ENCODE measurements at regions not wholly inside any gene's neighbourhood (a gene's known extent, or its start where the extent isn't known, plus 50 kb on each side); places are given as distances from the start of the nearest gene placed in this dataset.
A peak's percentile ranks its signal among the peaks of the same experiment; 100 is the strongest.
"Not testable (repeated sequence)": the region's sequence is repeated elsewhere in the genome, so short reads cannot be mapped to it uniquely, and the experiment has no call there.

DNA sequence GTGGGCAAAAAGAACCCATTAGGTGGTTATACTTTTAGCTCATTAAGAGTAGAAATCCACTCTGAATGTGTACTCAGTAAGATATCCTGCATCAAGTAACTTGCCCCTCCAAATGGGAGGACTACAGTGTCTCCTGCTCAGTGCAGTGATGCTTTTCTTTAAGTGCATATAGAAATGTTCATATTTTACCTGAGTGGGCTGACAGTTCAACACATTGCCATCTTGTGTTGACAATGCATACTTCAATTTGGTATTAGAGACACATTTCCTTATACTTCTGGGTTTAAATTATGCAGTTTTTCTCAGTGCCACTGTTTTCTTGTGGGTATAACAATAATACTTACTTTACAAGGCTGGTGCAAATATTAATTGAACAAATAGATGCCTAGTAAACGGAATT lies 318.6 kb upstream of the TMPRSS15 start:
- DNase-seq, result peak; percentile 10

DNA sequence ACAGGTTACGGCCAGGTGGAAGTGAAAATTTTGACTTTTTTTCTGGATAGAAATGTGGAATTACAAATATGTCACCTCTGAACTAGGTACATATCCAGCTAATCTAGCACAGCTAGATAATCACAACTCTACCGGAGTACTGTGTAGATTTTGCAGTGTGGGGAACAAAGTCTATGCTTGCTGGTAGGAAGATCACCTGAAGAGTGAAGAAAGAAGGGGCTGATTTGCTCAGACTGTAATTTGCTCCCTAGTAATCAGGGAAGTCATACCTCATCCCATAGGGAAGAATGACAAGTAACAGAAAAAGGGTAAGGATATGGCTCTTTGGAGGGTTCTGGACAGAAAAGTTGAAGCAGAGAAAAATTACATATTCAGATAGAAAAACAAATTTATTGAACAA lies 319.6 kb upstream of the TMPRSS15 start:
- DNase-seq, result no peak

DNA sequence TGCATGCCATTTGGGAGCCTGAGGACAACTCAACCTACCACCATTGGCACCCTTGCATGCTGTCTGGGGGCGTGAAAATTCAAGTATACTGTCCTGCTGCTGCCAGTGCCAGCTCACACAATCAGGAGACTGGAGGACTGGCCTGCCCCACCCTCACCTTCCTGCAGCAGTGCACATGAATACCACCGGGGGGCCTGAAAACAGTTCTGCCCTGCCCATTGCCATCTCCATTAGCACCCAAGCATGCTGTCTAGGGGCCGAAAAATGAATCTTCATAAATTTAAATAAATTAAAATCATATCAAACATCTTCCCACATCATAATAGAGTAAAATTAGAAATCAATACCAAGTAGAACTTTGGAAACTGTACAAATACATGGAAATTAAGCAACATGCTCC lies 322.1 kb upstream of the TMPRSS15 start:
- no peak for DNase-seq

DNA sequence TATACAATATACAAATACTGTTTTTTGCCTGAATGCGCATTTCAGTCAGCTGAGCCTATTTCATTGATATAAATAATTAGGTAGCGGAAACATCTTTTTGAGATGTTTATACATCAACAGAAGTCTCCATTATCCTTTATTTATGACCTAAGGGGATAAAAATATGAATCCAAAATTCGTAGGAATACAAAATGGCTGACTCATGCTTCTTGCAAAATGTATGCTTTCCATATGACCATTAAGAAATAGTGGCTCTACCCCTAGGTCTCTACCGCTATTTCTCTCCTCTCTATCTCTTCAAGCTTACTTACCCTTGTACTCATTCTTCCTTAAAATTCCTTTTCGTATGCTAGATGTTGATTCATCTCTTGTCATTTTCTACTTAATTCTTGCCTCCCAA lies 338.4 kb upstream of the TMPRSS15 start:
- DNase-seq, result no peak

DNA sequence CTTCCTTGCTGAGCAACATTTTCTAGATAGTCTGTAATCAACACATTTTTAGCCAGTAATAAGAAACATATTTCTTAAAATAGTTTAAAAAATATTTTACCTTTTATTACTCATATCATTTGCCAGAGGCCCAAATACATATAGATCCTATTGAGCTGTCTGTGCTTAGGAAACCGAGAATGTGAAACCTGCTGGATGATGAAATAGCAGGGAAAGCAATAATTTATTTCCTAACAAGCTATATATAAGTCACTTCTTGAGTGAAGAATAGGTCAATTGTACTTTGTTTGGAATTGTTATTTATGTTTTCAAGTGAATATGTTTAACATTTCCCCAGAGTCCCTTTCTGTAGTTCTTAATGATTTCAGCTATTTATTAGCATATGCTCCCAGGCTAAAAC lies 339.9 kb upstream of the TMPRSS15 start:
- DNase-seq, result peak; percentile 44

DNA sequence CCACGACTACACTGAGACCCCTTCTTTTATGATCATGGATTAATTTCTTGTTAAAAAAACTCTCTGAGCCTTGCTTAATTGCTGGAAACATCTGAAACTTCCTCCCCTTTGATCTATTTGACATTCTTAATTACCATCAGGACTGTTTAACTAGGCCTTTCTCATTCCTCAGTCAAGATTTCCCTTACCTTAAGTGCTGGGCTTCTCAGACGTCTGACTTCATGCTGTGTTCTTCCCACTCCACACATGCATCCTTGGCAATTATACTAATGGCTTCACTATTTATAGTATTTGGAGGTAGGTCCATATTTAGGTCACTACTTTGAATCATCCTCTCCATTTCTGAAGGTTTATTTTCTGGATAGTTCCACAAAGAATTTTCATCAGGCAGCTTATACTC lies 341.3 kb upstream of the TMPRSS15 start:
- no peak for DNase-seq

DNA sequence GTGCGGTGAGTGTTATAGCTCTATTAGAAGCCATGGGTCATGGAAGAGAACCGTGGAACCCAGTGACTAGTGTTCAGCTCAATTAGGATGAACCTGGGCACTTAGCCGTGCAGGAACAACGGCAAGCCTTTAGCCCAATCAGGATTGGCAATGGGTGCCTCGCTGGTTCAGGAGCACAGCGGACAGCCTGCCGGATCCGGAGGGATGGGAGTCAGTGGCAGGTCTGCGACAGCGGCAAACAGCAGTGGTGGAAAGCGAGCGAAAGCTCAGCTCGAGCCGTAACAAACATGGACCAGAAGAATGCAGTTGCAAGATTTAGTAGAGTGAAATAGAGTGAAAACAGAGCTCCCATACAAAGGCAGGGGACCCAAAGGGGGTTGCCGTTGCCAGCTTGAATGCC lies 349.3 kb upstream of the TMPRSS15 start:
- DNase-seq, result not testable (repeated sequence)

DNA sequence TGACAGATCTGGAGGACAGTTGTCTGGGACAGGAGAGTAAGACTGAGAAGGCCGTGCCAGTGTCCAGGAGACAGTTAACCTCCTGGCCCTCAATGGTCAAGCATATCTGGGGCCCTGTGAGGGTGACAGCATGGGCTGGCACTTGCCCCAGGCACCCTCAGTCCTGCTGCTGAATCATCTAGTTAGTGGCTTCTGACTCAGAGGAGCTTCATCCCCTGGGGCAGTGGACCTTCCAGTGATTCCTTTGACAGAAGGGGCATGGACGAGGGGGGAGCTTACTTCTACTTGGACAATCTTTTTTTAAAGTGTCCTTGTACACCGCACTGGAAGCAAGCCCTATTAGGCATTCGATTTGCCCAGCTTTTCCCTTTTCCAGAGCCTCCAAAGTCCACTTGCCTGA lies 352.7 kb upstream of the TMPRSS15 start:
- not testable (repeated sequence) for DNase-seq

DNA sequence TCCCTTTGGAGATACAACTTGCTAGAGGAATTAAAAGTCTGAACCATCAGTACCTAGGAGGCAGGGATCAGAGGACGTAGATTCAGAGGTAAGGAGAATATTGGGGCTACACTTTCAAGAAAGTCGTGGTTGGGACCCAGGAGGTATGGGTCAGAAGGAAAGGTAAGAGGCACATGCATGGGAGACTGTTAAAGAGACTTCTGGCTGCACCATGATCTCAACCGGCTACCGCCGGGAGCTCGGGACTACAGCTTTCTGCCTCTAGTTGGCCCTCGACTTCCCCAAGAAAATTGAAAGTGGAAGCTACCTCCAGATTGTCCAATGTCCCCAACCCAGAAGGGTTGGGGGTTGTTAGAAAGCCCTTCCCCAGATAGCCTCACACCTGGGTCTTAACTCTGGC lies 355.7 kb upstream of the TMPRSS15 start:
- no peak for DNase-seq

DNA sequence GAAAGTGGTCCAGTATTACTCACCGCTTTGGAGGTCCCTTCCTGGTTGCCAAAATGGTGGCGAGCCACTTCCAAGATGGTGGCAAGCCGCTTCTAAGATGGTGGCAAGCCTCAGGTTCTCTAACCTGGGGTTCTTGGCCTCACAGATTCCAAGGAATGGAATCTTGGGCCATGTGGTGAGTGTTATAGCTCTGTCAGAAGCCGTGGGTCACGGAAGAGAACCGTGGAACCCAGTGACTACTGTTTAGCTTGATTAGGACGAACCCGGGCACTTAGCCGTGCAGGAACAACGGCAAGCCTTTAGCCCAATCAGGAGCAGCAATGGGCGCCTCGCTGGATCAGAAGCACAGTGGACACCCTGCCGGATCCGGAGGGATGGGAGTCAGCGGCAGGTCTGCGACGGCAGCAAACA lies 356.2 kb upstream of the TMPRSS15 start:
- DNase-seq, result no peak

DNA sequence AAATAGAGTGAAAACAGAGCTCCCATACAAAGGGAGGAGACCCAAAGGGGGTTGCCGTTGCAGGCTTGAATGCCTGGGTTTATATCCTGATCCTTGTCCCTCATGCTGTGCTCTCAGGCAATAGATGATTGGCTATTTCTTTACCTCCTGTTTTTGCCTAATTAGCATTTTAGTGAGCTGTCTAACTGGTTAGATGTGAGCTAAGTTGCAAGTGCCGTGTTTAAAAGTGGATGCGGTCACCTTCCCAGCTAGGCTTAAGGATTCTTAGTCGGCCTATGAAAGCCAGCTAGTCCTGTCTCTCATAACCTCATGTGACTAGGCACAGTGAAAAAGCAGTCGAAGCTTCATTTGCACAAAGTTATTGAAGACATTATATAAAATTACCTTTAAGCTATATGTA lies 356.7 kb upstream of the TMPRSS15 start:
- no peak for DNase-seq

DNA sequence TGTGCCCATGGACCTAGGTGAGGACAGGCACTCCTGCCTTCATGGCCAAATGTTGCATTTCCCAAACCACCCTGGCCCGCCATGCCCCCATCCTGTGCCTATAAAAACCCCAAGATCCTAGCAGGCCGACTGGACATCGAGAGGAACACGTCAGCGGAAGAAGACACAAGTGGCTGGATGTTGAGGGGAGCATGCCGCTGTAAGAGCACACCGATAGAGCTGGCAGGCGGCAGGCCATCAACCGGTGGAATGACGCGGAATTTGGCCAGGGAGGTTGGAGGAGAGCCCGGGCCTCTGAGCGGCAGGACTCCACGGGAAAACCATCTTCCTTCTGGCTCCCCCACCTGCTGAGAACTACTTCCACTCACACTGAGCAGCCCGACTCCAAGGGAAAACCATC lies 361.1 kb upstream of the TMPRSS15 start:
- no peak for DNase-seq

DNA sequence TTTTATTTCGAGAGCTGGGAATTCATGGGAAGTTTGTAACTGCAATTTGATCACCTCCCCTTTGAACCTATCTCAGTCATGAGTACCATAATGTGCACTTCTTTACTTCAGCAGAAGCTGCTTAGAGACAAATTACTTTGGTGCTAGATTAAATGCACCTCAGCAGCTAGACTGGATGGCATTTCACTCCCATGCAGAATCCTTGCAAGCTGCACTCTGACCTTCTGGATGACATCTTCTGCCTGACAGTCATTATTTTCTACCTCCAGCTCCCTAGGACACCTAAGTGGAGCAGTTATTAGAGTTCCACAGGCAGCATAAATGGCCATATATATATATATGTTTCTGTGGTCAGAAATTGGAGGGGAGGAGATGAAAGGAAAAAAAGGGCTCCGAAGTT lies 366.0 kb upstream of the TMPRSS15 start:
- no peak for DNase-seq

DNA sequence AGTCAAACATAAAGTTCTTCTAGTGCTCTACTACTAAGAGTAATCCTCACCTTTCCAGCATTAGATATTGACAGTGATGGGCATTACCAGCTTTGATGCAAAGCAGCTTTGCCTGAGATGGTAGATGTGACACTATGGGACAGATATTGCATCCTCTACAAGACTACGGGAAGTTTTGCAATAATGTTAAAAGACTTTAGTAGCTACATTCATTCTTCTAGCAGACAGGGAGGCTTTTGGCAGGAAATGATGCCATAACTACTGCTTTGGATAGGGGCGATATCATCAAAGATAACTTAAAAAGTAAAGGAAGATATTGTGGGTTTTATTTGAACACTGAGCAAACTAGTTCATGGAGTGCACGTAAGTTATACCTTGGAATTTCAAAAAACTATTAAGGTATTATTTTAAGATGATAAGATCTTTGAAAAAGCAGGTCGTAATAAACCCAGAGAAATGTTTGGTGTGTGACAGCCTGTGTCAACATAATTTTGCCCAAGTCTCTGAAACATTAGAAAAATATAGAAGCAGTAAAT lies 368.3 kb upstream of the TMPRSS15 start:
- no peak for DNase-seq

DNA sequence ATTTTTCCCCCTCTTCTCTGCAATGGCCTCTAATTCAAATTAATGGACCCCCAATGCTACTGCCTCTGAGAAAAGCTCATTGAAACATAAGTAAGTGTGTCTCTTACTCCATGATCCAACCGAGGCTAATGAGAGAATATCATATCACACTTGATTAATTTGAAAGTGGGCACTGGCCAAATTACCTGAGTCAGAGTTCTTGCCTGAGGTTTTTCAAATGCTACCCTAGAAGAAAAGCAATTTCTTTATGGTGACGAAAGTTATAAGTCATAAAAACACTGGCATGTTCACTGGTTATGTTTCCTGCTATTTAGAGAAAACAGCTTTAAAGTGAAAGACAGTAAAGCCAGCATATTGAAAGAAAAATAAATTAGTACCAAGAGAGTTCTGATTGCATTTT lies 368.8 kb upstream of the TMPRSS15 start:
- DNase-seq, result no peak

DNA sequence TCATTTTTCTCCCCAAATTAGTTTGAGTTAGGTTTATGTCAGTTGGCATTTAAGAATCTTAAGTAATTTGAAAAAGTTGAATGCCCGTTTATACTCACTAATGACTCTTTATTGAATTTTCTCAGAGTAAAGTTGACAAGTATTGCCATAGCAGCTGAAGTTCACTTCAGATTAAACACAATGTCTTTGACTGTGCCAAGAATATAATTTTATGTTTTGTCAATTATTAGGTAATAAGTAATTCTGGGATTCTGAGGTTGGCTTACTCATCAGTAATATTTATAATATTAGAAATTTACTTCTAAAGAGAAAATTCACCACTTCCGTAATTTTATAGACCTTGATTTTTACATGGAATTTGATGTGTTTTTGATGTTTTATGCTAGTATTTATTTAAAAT lies 369.3 kb upstream of the TMPRSS15 start:
- no peak for DNase-seq

DNA sequence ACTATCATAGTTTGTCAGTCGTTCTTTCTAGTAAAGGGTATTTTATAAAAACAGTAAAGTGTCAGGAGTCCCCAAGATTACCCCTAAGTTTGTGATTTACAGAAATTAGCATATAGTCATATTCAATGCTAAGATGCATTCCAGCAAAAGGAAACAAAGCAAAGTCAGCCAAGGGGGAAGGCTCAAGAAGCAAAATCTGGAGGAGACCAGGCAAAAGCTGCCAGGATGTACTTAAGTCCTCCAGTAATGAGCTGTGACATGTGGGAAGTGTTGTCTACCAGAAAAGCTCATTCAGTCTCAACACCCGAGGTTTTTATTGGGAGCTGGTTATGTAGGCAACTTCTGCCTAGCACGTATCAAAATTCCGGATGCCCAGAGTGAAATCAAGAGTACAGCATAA lies 373.4 kb upstream of the TMPRSS15 start:
- DNase-seq, result no peak

DNA sequence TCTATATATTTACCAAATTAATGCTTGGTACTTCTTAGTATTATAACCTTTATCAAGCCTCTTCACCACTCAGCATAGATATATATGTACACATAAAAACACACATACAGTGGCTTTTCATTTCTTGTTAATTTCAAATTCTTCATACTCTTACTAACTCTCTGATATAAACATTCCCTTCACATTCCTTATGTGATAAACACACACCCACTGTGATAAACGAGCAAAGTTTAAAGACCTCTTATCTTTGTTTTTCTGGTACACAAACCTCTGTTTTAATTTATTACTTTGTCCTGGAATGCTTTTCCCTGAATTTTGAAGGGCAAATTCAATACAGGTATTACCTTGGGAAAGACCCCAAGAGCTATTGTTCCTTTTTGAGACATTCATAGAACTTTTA lies 379.1 kb upstream of the TMPRSS15 start:
- no peak for DNase-seq

DNA sequence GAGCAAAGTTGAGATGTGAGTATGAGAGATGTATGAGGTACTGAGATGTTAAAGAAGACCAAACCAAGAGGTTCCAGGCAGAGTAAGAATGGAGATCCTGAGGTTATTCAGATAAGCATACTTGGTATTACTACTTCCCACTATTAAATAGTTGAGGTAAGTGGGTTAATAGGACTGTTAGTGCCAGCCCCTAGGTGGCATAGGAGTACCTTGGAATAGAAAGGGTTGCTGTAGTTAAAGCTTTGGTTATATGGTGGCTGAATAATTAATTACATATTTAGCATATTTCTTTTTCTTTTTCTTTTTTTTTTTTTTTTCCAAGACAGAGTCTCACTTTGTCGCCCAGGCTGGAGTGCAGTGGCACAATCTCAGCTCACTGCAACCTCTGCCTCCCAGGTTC lies 397.9 kb upstream of the TMPRSS15 start:
- peak; percentile 47 for DNase-seq

DNA sequence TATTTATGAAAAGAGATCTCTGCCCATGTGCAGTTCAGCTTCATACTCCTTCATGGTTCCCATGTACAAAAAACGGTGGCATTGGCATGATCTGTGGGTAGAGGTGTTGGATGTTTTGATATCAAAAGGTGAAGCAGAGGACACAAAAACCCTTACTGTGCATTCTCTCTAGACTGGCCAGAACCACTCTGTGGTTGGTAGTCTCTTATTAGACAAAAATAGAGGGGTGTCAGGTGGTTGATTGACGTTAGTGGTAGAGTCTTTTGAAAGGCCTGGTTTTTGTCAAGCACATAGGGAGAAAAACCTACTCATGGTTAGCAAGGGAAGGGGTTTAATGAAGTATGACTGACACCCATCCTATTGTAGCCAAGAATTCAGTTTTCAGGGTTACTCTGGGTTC lies 400.0 kb upstream of the TMPRSS15 start:
- DNase-seq, result no peak

DNA sequence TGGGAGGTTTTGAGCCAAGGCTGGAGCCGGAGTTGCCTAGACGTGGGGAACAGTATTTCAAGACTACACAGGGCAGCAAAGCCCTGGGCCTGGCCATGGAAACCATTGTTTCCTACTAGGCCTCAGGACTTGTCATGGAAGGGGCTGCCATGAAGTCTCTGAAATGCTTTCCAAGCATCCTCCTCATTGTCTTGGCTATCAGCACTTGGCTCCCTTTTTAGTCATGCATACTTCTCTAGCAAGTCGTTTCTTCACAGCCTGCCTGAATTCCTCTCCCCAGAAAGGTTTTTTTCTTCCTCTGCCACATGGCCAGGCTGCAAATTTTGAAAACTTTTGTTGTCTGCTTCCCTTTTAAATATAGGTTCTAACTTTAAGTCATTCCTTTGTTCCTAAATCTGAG lies 406.6 kb upstream of the TMPRSS15 start:
- no peak for DNase-seq

DNA sequence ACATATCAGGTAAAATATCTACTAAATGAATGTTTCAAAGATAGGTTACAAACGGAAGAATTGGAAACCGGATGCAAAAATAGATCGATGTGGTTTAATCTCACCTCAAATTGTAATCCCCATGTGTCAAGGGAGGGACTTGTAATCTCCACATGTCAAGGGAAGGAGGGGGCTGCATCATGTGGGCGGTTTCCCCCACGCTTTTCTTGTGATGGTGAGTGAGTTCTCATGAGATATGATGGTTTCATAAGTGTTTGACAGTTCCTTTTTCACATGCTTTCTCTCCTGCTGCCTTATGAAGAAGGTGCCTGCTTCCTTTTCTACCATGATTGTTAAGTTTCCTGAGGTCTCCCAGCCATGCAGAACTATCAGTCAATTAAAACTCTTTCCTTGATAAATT lies 408.7 kb upstream of the TMPRSS15 start:
- DNase-seq, result peak; percentile 95

DNA sequence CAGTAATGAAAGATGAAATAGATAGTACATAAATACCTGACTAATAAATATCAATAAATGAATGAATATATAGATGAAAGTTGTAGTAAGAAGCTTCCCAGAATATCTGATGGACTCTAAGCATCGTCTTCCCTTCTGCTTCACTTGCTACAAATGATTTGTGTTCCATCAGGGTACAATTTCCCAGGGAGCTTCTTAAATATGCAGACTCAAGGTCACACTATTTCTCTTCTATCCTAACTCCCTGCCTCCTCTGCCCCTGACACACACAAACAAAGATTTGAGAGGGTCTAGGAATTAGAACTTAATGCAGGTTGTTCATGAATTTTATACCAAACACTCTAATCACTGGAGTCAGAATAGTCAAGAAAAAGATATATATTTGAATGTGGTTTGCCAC lies 415.9 kb upstream of the TMPRSS15 start:
- DNase-seq, result no peak

DNA sequence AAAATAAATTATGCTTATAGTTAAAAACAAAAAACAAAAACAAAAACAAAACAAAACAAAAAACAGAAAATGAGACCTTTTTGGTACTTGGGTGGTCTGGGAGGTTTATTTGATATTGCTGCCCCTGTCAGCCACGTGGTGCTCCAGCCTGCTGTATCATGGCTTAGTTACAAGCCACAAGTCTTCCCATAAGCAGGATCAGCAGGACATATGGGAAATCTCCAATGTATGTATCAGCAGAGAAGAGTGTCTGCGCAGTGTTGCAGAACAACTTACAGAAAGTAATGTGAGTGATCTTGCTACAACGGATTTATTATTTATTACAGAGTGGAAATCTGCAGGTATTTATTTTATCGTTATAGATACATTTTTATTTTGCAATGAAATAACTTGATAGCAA lies 423.0 kb upstream of the TMPRSS15 start:
- DNase-seq, result no peak

DNA sequence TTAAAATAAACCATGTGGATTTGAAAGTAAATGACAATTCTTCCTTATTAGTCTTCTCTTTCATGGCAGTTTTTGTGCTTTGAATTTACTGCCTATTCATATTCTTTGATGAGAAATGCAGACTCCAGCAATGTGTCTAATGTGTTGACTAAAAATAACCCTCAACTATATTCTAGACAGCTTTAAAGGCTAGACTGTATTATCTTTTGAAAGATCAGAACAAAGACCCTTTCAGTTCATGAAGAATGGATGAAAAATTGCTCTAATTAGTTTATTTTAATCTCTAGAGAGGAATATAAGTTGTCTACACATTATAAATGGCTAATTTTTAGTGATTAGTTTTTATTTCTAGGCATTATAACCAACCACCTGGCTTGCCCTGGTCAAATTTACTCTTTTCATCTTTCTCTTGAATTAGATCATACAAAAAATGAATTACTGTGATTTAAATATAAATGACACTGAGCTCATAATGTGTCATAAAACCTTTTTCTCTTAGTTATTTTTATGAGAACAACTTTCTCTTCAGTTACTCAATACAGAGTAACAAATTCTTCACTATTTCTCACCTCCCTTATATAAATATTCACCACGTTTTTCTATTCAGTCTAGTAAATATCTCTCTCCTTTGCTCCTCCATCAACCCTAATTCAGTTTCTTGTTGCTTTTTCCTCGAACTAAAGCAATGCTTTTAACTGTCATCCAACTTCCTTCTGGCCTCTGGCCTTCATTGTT lies 428.5 kb upstream of the TMPRSS15 start:
- no peak for DNase-seq

All from OCI-M1 (cell line).